ENCODE measurements at regions not wholly inside any gene's neighbourhood (a gene's known extent, or its start where the extent isn't known, plus 50 kb on each side); places are given as distances from the start of the nearest gene placed in this dataset.

- no peak for TF ChIP-seq ZFP3 (CRISPR knock-in tag; IDR thresholded peaks at IDR 0.05)
- TF ChIP-seq SNAI2 (CRISPR knock-in tag; IDR thresholded peaks at IDR 0.05): no peak
- no peak for TF ChIP-seq CSDC2 (CRISPR knock-in tag; IDR thresholded peaks at IDR 0.05)
- no peak for TF ChIP-seq ISL1 (CRISPR knock-in tag; IDR thresholded peaks at IDR 0.05)
- TF ChIP-seq ZNF565 (CRISPR knock-in tag; conservative IDR thresholded peaks at IDR 0.05; ENCODE audit: low read depth): no peak
- TF ChIP-seq RARB (CRISPR knock-in tag; IDR thresholded peaks at IDR 0.05): no peak
- TF ChIP-seq PPARA (CRISPR knock-in tag; IDR thresholded peaks at IDR 0.05; ENCODE audit: borderline replicate concordance): no peak
- TF ChIP-seq BACH2 (CRISPR knock-in tag; IDR thresholded peaks at IDR 0.05; ENCODE audit: borderline replicate concordance): no peak
- TF ChIP-seq GLIS3 (CRISPR knock-in tag; IDR thresholded peaks at IDR 0.05): no peak
- TF ChIP-seq, protein P1, sequence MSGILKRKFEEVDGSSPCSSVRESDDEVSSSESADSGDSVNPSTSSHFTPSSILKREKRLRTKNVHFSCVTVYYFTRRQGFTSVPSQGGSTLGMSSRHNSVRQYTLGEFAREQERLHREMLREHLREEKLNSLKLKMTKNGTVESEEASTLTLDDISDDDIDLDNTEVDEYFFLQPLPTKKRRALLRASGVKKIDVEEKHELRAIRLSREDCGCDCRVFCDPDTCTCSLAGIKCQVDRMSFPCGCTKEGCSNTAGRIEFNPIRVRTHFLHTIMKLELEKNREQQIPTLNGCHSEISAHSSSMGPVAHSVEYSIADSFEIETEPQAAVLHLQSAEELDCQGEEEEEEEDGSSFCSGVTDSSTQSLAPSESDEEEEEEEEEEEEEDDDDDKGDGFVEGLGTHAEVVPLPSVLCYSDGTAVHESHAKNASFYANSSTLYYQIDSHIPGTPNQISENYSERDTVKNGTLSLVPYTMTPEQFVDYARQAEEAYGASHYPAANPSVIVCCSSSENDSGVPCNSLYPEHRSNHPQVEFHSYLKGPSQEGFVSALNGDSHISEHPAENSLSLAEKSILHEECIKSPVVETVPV (CRISPR knock-in tag; IDR thresholded peaks at IDR 0.05): no peak
- TF ChIP-seq ESRRG (CRISPR knock-in tag; IDR thresholded peaks at IDR 0.05): no peak
- TF ChIP-seq CREB5 (CRISPR knock-in tag; IDR thresholded peaks at IDR 0.05; ENCODE audit: low read depth): no peak
- no peak for TF ChIP-seq ARNTL (CRISPR knock-in tag; IDR thresholded peaks at IDR 0.05; ENCODE audit: borderline replicate concordance, low read depth)
- TF ChIP-seq, protein P2, sequence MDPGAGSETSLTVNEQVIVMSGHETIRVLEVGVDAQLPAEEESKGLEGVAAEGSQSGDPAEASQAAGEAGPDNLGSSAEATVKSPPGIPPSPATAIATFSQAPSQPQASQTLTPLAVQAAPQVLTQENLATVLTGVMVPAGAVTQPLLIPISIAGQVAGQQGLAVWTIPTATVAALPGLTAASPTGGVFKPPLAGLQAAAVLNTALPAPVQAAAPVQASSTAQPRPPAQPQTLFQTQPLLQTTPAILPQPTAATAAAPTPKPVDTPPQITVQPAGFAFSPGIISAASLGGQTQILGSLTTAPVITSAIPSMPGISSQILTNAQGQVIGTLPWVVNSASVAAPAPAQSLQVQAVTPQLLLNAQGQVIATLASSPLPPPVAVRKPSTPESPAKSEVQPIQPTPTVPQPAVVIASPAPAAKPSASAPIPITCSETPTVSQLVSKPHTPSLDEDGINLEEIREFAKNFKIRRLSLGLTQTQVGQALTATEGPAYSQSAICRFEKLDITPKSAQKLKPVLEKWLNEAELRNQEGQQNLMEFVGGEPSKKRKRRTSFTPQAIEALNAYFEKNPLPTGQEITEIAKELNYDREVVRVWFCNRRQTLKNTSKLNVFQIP (CRISPR knock-in tag; IDR thresholded peaks at IDR 0.05; ENCODE audit: borderline replicate concordance, low read depth): no peak
These were observed 452.0 kb downstream of the PRKD1 start for GRCh38 chr14:29475641-29476040.
